Thymus (tissue), 11 donors: ENCODE measurements at regions not wholly inside any gene's neighbourhood (a gene's known extent, or its start where the extent isn't known, plus 50 kb on each side); places are given as distances from the start of the nearest gene placed in this dataset.

Source experiments
- DNase-seq, 9 donors: peaks; one replicate each; pipeline ENCODE4 v3.0.0-alpha.2; 2013; ENCODE audit warnings: low spot score in 9 of 9, low read depth in 6 of 9, missing footprints in 1 of 9
- H3K27ac ChIP-seq, 2 donors: one replicate each; pipeline ENCODE4 v1.5.1; 2013; ENCODE audit warnings: control low read depth in 1 of 2, low read depth in 1 of 2, low read length in 1 of 2, mild to moderate bottlenecking in 1 of 2, moderate library complexity in 1 of 2
- H3K27me3 ChIP-seq, 2 donors: one replicate each; pipeline ENCODE4 v1.5.1; 2013; ENCODE audit warnings: low read length in 1 of 2; ENCODE audit not compliant: control insufficient read depth in 2 of 2, insufficient read depth in 1 of 2
- H3K36me3 ChIP-seq, 2 donors: one replicate each; pipeline ENCODE4 v1.5.1; 2013; ENCODE audit warnings: low read length in 1 of 2, mild to moderate bottlenecking in 1 of 2, moderate library complexity in 1 of 2; ENCODE audit not compliant: control insufficient read depth in 2 of 2, insufficient read depth in 2 of 2
- H3K4me1 ChIP-seq, 2 donors: one replicate each; pipeline ENCODE4 v1.5.1; 2013; ENCODE audit warnings: low read length in 2 of 2; ENCODE audit not compliant: control insufficient read depth in 2 of 2, insufficient read depth in 2 of 2
- H3K4me3 ChIP-seq, 2 donors: one replicate each; pipeline ENCODE4 v1.5.1; 2013; ENCODE audit warnings: low read length in 2 of 2, control low read depth in 1 of 2, mild to moderate bottlenecking in 1 of 2
- H3K9me3 ChIP-seq, 2 donors: one replicate each; pipeline ENCODE4 v1.5.1; 2013; ENCODE audit warnings: low read length in 1 of 2, mild to moderate bottlenecking in 1 of 2; ENCODE audit not compliant: control insufficient read depth in 2 of 2, insufficient read depth in 1 of 2
- WGBS: extraction: QIAGEN DNeasy Blood & Tissue Kit; methylation state at CpG from one replicate; pipeline ENCODE4 v1.1.7; 2013; 5-methylcytosine and 5-hydroxymethylcytosine counted together
- donor health status: healthy.

DNA sequence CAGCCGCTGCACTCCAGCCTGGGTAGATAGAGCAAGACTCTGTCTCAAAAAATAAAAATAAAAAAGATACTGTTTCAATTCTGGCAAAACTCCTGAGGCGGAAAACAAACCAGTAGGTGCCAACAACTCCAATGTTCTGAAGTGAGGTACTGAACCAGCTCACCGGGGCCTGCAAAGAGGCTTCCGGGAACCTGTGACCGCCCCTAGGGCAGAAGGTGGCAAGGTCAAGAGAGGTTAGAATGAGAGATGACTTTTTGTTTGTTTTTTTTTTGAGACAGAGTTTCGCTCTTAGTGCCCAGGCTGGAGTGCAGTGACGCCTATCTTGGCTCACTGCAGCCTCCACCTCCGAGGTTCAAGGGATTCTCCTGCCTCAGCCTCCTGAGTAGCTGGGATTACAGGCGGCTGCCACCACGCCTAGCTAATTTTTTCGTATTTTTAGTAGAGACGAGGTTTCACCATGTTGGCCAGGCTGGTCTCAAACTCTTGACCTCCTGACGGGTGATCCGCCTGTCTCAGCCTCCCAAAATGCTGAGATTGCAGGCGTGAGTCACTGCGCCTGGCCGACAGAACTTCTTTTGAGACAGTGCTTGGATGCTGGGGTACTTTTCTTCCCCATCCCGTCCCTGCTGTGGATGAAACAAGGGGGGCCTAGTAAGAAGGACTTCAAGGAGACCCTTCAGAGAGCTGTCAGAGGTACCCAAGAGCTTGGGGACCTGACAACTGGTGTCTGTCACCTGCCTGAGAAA, 91.9 kb upstream of the SLC25A33 start:
- H3K4me1 ChIP-seq: peaks cover 4 to 16% of the 10 kb centered on the region in 2 donors
- 95% methylated on average over 18 of the region's 18 CpGs for WGBS

GRCh38 chr1:9448132-9449109, 90.8 kb upstream of the SLC25A33 start:
- H3K27ac ChIP-seq: no peak overlapping the region
- H3K4me3 ChIP-seq: no peak overlapping the region
- H3K27me3 ChIP-seq: peaks cover 0 to 6% of the 10 kb centered on the region in 2 donors
- H3K4me1 ChIP-seq: peaks cover 0 to 8% of the 10 kb centered on the region in 2 donors
- no peaks in the 10 kb centered on the region for H3K36me3 ChIP-seq
- H3K9me3 ChIP-seq: peaks cover 0 to 3% of the 10 kb centered on the region in 2 donors
- WGBS: 62% methylated on average over 15 of the region's 15 CpGs
- DNase-seq: no peak

More for the DNA sequence above, 91.9 kb upstream of the SLC25A33 start:
- no peak for DNase-seq
- H3K27me3 ChIP-seq: peaks cover 0 to 6% of the 10 kb centered on the region in 2 donors
- no peaks in the 10 kb centered on the region for H3K36me3 ChIP-seq
- peaks cover 0 to 3% of the 10 kb centered on the region in 2 donors for H3K9me3 ChIP-seq
- no peak overlapping the region for H3K4me3 ChIP-seq
- H3K27ac ChIP-seq: no peak overlapping the region

DNA sequence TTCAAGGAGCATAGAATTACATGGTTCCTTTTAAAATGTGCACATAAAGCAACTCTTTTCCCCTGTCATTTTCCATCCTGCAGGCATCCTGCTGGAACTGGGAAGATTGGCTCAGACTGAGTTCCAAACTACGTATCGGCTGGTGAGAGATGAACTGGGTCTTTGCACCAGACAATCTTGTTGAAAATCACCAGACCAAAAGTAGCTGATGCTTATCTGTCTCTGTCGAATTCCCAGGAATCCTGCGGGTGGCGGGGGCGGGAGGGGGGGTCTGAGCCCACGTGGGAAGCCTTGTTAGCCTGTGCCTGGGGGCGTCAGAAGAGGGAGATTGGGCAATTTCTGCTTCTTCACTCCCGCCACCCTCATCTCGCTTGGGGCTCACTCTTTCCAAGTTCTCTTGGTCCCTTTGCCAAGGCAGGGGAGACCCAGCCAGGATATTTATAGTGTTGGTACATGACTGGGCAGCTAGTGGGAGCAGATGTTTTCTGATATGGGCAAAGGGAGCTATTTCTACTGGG, 90.1 kb upstream of the SLC25A33 start:
- DNase-seq: no peak
- Histone ChIP-seq H3K4me3 (no peak overlapping the region), H3K4me1 (peaks cover 0 to 8% of the 10 kb centered on the region in 2 donors), H3K27me3 (peaks cover 0 to 6% of the 10 kb centered on the region in 2 donors), H3K9me3 (peaks cover 0 to 3% of the 10 kb centered on the region in 2 donors), H3K27ac (no peak overlapping the region), H3K36me3 (no peaks in the 10 kb centered on the region)
- 77% methylated on average over 10 of the region's 10 CpGs for WGBS

- WGBS: 93% methylated on average over 12 of the region's 12 CpGs
- no peak for DNase-seq
- Histone ChIP-seq H3K4me3 (no peak overlapping the region), H3K4me1 (peaks cover 0 to 8% of the 10 kb centered on the region in 2 donors), H3K36me3 (no peaks in the 10 kb centered on the region), H3K27me3 (peaks cover 0 to 6% of the 10 kb centered on the region in 2 donors), H3K9me3 (peaks cover 0 to 3% of the 10 kb centered on the region in 2 donors), H3K27ac (no peak overlapping the region)
These were observed 89.1 kb upstream of the SLC25A33 start for GRCh38 chr1:9449976-9450696.

DNA sequence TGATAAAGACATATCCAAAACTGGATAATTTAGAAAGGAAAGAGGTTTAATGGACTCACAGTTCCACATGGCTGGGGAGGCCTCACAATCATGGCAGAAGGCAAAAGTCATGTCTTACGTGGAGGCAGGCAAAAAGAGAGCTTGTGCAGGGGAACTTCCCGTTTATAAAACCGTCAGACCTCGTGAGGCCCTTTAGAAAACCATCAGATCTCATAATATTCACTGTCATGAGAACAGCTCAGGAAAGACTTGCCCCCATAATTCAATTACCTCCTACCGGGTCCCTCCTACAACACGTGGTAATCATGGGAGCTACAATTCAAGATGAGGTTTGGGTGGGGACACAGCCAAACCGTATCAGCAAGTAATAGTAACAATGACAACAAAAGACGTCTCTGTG, 88.2 kb upstream of the SLC25A33 start:
- Histone ChIP-seq H3K4me1 (peaks cover 2 to 13% of the 10 kb centered on the region in 2 donors), H3K36me3 (no peaks in the 10 kb centered on the region), H3K9me3 (peaks cover 0 to 8% of the 10 kb centered on the region in 2 donors), H3K4me3 (no peak overlapping the region), H3K27ac (no peak overlapping the region), H3K27me3 (peaks cover 0 to 7% of the 10 kb centered on the region in 2 donors)
- DNase-seq: no peak
- 93% methylated on average over 8 of the region's 8 CpGs for WGBS

DNA sequence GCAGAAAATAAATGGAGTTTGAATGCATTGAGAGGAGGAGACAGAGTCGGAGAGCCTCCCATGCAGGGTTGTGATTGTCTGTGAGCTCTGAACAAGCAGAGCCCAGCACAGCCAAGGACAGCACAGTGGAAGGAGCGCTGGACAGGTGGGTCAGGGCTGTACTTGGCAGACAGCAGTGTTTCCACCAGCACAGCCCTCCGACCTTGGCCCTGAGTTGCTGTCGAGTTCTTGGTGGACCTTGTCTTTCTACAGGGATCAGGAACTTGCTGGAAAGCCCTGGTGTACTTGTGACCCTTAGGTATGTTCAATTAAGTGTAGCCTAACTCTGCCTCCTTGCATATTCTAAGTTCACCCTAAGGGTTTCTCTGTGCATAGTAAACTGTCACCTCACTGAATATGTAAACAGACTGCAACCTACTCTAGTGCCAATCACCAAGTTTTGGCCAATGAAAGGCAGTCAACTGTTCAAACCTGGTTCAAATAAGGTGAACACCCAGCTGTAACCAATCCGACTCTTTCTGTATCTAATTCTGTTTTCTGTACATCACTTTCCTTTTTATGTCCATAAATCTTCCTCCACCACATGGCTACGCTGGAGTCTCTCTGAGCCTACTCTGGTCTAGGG, 86.6 kb upstream of the SLC25A33 start:
- 86% methylated on average over 6 of the region's 6 CpGs for WGBS
- no peak overlapping the region for H3K27ac ChIP-seq
- no peaks in the 10 kb centered on the region for H3K36me3 ChIP-seq
- peaks cover 0 to 7% of the 10 kb centered on the region in 2 donors for H3K27me3 ChIP-seq
- H3K4me1 ChIP-seq: peaks cover 2 to 13% of the 10 kb centered on the region in 2 donors
- peaks cover 0 to 8% of the 10 kb centered on the region in 2 donors for H3K9me3 ChIP-seq
- DNase-seq: no peak
- no peak overlapping the region for H3K4me3 ChIP-seq

- no peaks in the 10 kb centered on the region for H3K36me3 ChIP-seq
- 97% methylated on average over 13 of the region's 13 CpGs for WGBS
- DNase-seq: no peak
- H3K27ac ChIP-seq: no peak overlapping the region
- peaks cover 2 to 11% of the 10 kb centered on the region in 2 donors for H3K4me1 ChIP-seq
- peaks cover 0 to 5% of the 10 kb centered on the region in 2 donors for H3K27me3 ChIP-seq
- H3K9me3 ChIP-seq: peaks cover 0 to 8% of the 10 kb centered on the region in 2 donors
- no peak overlapping the region for H3K4me3 ChIP-seq
These were observed 85.9 kb upstream of the SLC25A33 start for GRCh38 chr1:9453375-9453774.

DNA sequence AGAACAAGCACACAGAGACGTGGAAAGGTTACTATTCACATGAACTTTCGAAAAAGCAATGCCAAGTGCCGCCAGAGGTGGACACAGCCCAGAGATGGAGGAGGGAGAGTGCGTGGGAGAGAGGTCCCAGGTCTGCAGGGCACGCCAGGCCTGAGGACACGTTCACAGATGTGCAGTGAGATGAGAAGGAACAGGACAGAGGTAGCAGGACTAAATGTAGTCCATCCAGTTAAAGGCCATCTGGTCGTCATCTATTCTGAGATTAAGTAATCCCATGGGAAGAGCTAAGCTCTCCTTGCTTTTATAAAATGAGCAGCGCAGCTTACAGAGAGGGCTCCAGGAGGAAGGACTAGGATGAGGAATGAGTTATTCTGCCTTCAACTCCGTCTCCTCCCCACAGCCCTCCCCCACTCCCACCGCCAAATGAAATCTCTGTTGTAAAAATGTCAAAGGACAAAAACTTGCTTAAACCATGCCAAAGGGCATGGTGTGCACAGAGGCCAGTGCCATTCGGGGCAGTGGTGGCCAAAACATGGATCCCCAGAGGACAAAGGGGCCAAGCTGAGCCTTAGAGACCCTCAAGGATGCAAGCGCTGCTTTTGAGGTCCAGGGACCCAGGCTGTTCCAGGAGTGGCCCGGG, 85.4 kb upstream of the SLC25A33 start:
- Histone ChIP-seq H3K4me3 (no peak overlapping the region), H3K27ac (no peak overlapping the region), H3K9me3 (peaks cover 0 to 8% of the 10 kb centered on the region in 2 donors), H3K4me1 (peaks cover 2 to 6% of the 10 kb centered on the region in 2 donors), H3K36me3 (no peaks in the 10 kb centered on the region), H3K27me3 (peaks cover 0 to 2% of the 10 kb centered on the region in 2 donors)
- 97% methylated on average over 13 of the region's 13 CpGs for WGBS
- DNase-seq: no peak
